OCI-LY7 (cell line): ENCODE measurements at regions not wholly inside any gene's neighbourhood (a gene's known extent, or its start where the extent isn't known, plus 50 kb on each side); places are given as distances from the start of the nearest gene placed in this dataset.

Experiments used
- BruUV-seq: library from RNA; stranded (reverse); fragments of 400-500 nt; replicated peaks from 2 replicates; lab custom pipeline; 2021; lab: Mats Ljungman, UMichigan
- CTCF ChIA-PET: fragments of 300-600 bp; sonication (Branson Sonifier 250); formaldehyde crosslinking; loops from one replicate; lab custom pipeline; 2022; ENCODE audit warnings: antibody characterized with exemption; ENCODE audit not compliant: unreplicated experiment; lab: Charles Lee
- POLR2A ChIA-PET: fragments of 300-600 bp; sonication (Branson Sonifier 250); formaldehyde crosslinking; loops from one replicate; lab custom pipeline; 2022; ENCODE audit warnings: antibody characterized with exemption; lab: Charles Lee
- DNase-seq: peaks from one replicate; pipeline ENCODE4 v3.0.0-alpha.2; 2015; ENCODE audit warnings: low spot score
- H2AFZ ChIP-seq: fragments of 200-600 bp; sonication (generic), shearing (Covaris generic); 2 replicates; pipeline ENCODE4 v1.6.1; 2014; ENCODE audit warnings: mild to moderate bottlenecking, antibody characterized with exemption, low read length, moderate library complexity
- H3K27ac ChIP-seq: fragments of 200-600 bp; sonication (generic); 2 replicates; pipeline ENCODE4 v1.5.1; 2014; ENCODE audit warnings: mixed run types, low read depth, mild to moderate bottlenecking, moderate library complexity, low read length, inconsistent platforms; ENCODE audit not compliant: poor library complexity, severe bottlenecking
- H3K36me3 ChIP-seq: fragments of 200-600 bp; sonication (generic); 2 replicates; pipeline ENCODE4 v1.6.1; 2014; ENCODE audit warnings: mild to moderate bottlenecking, antibody characterized with exemption, low read length, moderate library complexity, mixed read lengths; ENCODE audit not compliant: insufficient read depth
- H3K4me1 ChIP-seq: fragments of 200-600 bp; sonication (generic); 2 replicates; pipeline ENCODE4 v1.5.1; 2014; ENCODE audit warnings: mild to moderate bottlenecking, low read length; ENCODE audit not compliant: insufficient read depth, poor library complexity, severe bottlenecking
- H3K4me2 ChIP-seq: fragments of 200-600 bp; sonication (generic); 2 replicates; pipeline ENCODE4 v1.6.1; 2014; ENCODE audit warnings: mild to moderate bottlenecking, low read length
- H3K4me3 ChIP-seq: fragments of 200-600 bp; sonication (generic); 2 replicates; pipeline ENCODE4 v1.5.1; 2014; ENCODE audit warnings: mild to moderate bottlenecking, low read depth, low read length; ENCODE audit not compliant: poor library complexity, severe bottlenecking
- H3K79me2 ChIP-seq: fragments of 200-600 bp; sonication (generic); 2 replicates; pipeline ENCODE4 v1.6.1; 2016; ENCODE audit warnings: low read depth, mild to moderate bottlenecking, low read length, moderate library complexity, mixed read lengths; ENCODE audit not compliant: insufficient read depth
- H3K9me2 ChIP-seq: fragments of 200-600 bp; sonication (generic); 2 replicates; pipeline ENCODE4 v1.6.1; 2016; ENCODE audit warnings: mild to moderate bottlenecking, low read length, mixed read lengths; ENCODE audit not compliant: insufficient read depth
- H3K9me3 ChIP-seq: fragments of 200-600 bp; sonication (generic); 2 replicates; pipeline ENCODE4 v1.6.1; 2014; ENCODE audit warnings: mild to moderate bottlenecking, mixed run types, low read length, mixed read lengths
- H4K20me1 ChIP-seq: fragments of 200-600 bp; sonication (generic); 2 replicates; pipeline ENCODE4 v1.6.1; 2014; ENCODE audit warnings: mild to moderate bottlenecking, antibody characterized with exemption, low read length, moderate library complexity, mixed read lengths; ENCODE audit not compliant: insufficient read depth
- CTCF ChIP-seq: fragments of 200-600 bp; sonication (generic); conservative IDR thresholded peaks from 2 replicates; pipeline ENCODE4 v1.5.1; 2014; ENCODE audit warnings: mild to moderate bottlenecking, antibody characterized with exemption, low read length, moderate library complexity, mixed read lengths
- EZH2phosphoT487 ChIP-seq: fragments of 200-600 bp; sonication (generic); IDR thresholded peaks from 2 replicates; pipeline ENCODE4 v1.6.1; 2018; ENCODE audit warnings: low read depth, borderline replicate concordance, mild to moderate bottlenecking, mixed run types, antibody characterized with exemption, low read length, moderate library complexity, mixed read lengths
- intact Hi-C: fragments of 100-400 bp; cut with micrococcal nuclease; formaldehyde crosslinking; loops from one replicate; pipeline ENCODE4 v1.10.0; 2022; ENCODE audit not compliant: unreplicated experiment

- Histone ChIP-seq H3K9me3 (no peaks in the 10 kb centered on the region), H3K79me2 (no peaks in the 10 kb centered on the region), H3K9me2 (no peaks in the 10 kb centered on the region), H4K20me1 (no peaks in the 10 kb centered on the region), H3K4me1 (no peaks in the 10 kb centered on the region), H3K4me2 (no peak overlapping the region), H3K27ac (no peak overlapping the region), H3K4me3 (no peak overlapping the region), H2AFZ (no peak overlapping the region), H3K36me3 (no peaks in the 10 kb centered on the region)
- POLR2A ChIA-PET = interaction anchor here (1.4 kb wide), 1 partner anchor 14 kb away, joined by 4 read pairs; no protein-coding TSS in a partner anchor
- no peak for TF ChIP-seq CTCF
- no peak for TF ChIP-seq EZH2phosphoT487
- BruUV-seq = no TSS peak
- CTCF ChIA-PET = no interaction called here
- intact Hi-C loops = no loop called here
- no peak for DNase-seq
Observed at GRCh38 chr13:53126841-53127245, 98.2 kb downstream of the OLFM4 start.

GRCh38 chr13:53127373-53127772, 98.8 kb downstream of the OLFM4 start:
- Histone ChIP-seq H3K4me2 (no peak overlapping the region), H3K9me3 (no peaks in the 10 kb centered on the region), H3K79me2 (no peaks in the 10 kb centered on the region), H3K36me3 (no peaks in the 10 kb centered on the region), H4K20me1 (no peaks in the 10 kb centered on the region), H3K4me3 (no peak overlapping the region), H3K9me2 (no peaks in the 10 kb centered on the region), H2AFZ (no peak overlapping the region), H3K27ac (no peak overlapping the region), H3K4me1 (no peaks in the 10 kb centered on the region)
- DNase-seq = no peak
- intact Hi-C loops = no loop called here
- CTCF ChIA-PET = no interaction called here
- BruUV-seq = no TSS peak
- no peak for TF ChIP-seq CTCF
- TF ChIP-seq EZH2phosphoT487 = no peak
- POLR2A ChIA-PET = no interaction called here

GRCh38 chr13:53129864-53130393, 101.3 kb downstream of the OLFM4 start:
- no peaks in the 10 kb centered on the region for H3K79me2 ChIP-seq
- intact Hi-C loops = no loop called here
- no peak overlapping the region for H3K27ac ChIP-seq
- H2AFZ ChIP-seq = no peak overlapping the region
- no peaks in the 10 kb centered on the region for H3K36me3 ChIP-seq
- no peak overlapping the region for H3K4me3 ChIP-seq
- BruUV-seq = no TSS peak
- no peaks in the 10 kb centered on the region for H3K4me1 ChIP-seq
- no peaks in the 10 kb centered on the region for H3K9me3 ChIP-seq
- no peaks in the 10 kb centered on the region for H4K20me1 ChIP-seq
- POLR2A ChIA-PET = interaction anchor here (0.7 kb wide), 1 partner anchor 18 kb away, joined by 4 read pairs; no protein-coding TSS in a partner anchor
- CTCF ChIA-PET = interaction anchor here (1.5 kb wide), 1 partner anchor 22 kb away, joined by 3 read pairs; no protein-coding TSS in a partner anchor
- no peak overlapping the region for H3K4me2 ChIP-seq
- DNase-seq = no peak
- no peak for TF ChIP-seq EZH2phosphoT487
- no peaks in the 10 kb centered on the region for H3K9me2 ChIP-seq
